SU-DHL-6 (cell line): ENCODE measurements at regions not wholly inside any gene's neighbourhood (a gene's known extent, or its start where the extent isn't known, plus 50 kb on each side); places are given as distances from the start of the nearest gene placed in this dataset.

Experiments
- H2AFZ ChIP-seq: fragments of 200-600 bp; sonication (generic); 2 replicates; pipeline ENCODE4 v1.6.1; 2014; ENCODE audit warnings: low read depth, mild to moderate bottlenecking, moderate library complexity, mixed read lengths, antibody characterized with exemption, low read length; ENCODE audit not compliant: severe bottlenecking
- H3F3A ChIP-seq: fragments of 200-600 bp; shearing (Covaris generic); 2 replicates; pipeline ENCODE4 v1.6.0; 2016; ENCODE audit warnings: antibody characterized with exemption, mild to moderate bottlenecking; ENCODE audit not compliant: insufficient read depth
- H3K27ac ChIP-seq: fragments of 200-600 bp; sonication (generic); 2 replicates; pipeline ENCODE4 v1.5.1; 2016; ENCODE audit warnings: low read depth, mild to moderate bottlenecking, low read length, moderate library complexity, mixed read lengths
- H3K27me3 ChIP-seq: fragments of 200-600 bp; sonication (generic), shearing (Covaris generic); 2 replicates; pipeline ENCODE4 v1.6.0; 2014; ENCODE audit warnings: mild to moderate bottlenecking, low read length
- H3K36me3 ChIP-seq: fragments of 200-600 bp; sonication (generic); 2 replicates; pipeline ENCODE4 v1.6.1; 2014; ENCODE audit warnings: mild to moderate bottlenecking, low read length, mixed read lengths
- H3K4me2 ChIP-seq: fragments of 300-600, 200-600 bp; shearing (Covaris generic), sonication (generic); 2 replicates; pipeline ENCODE4 v1.6.0; 2014; ENCODE audit warnings: low read length, low read depth, mild to moderate bottlenecking; ENCODE audit not compliant: poor library complexity, severe bottlenecking
- H3K4me3 ChIP-seq: fragments of 200-600 bp; sonication (generic); 2 replicates; pipeline ENCODE4 v1.5.1; 2014; ENCODE audit warnings: antibody characterized with exemption, low read length, mild to moderate bottlenecking, mixed read lengths; ENCODE audit not compliant: insufficient read depth, poor library complexity, severe bottlenecking
- H3K79me2 ChIP-seq: fragments of 200-600 bp; sonication (generic); 2 replicates; pipeline ENCODE4 v1.6.1; 2014; ENCODE audit warnings: mild to moderate bottlenecking, low read length, moderate library complexity; ENCODE audit not compliant: insufficient read depth
- H3K9ac ChIP-seq: fragments of 200-600 bp; sonication (generic); 2 replicates; pipeline ENCODE4 v1.7.0; 2014; ENCODE audit warnings: mild to moderate bottlenecking, low read length
- H3K9me2 ChIP-seq: fragments of 200-600 bp; sonication (generic); replicated peaks from 2 replicates; pipeline ENCODE4 v1.6.1; 2014; ENCODE audit warnings: low read length; ENCODE audit not compliant: insufficient read depth
- H3K9me3 ChIP-seq: fragments of 200-600 bp; sonication (generic); 2 replicates; pipeline ENCODE4 v1.6.1; 2014; ENCODE audit warnings: low read length, mixed read lengths; ENCODE audit not compliant: insufficient read depth
- H4K20me1 ChIP-seq: fragments of 200-600 bp; sonication (generic); 2 replicates; pipeline ENCODE4 v1.6.1; 2014; ENCODE audit warnings: low read depth, mild to moderate bottlenecking, antibody characterized with exemption, low read length, moderate library complexity, mixed read lengths
- EZH2phosphoT487 ChIP-seq: fragments of 200-600 bp; sonication (generic), shearing (Covaris generic); conservative IDR thresholded peaks from 2 replicates; pipeline ENCODE4 v1.6.1; 2018; ENCODE audit warnings: mild to moderate bottlenecking, antibody characterized with exemption, low read length, moderate library complexity, mixed read lengths
- TF ChIP-seq, protein P1 (sequence below): fragments of 200-600 bp; sonication (generic); IDR thresholded peaks from one replicate; pipeline ENCODE4 v1.5.1; 2017; ENCODE audit warnings: antibody characterized with exemption, mild to moderate bottlenecking, low read length, moderate library complexity; ENCODE audit not compliant: insufficient read depth, poor library complexity, severe bottlenecking

DNA sequence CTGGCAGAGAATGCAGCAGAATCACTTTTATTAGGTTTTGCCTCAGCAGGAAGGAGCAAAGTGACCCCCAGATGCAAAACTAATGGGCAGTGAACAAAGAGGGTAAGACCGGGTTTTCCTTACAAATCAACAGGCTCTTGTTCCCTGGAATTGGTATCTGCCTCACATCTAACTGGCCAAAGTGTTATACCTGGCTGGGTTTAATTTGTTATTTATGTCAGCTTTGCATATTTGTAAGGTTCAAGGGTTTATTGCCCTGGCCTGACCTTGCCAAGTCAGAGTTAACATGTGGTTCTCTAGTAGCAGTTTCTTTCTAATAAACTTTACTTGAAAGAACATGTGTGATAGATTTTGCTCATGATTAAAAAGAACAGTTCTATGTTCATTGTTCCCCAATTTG, 431.7 kb upstream of the NR2F2 start:
- Histone ChIP-seq H3K27ac (no peak overlapping the region), H3K9ac (no peak overlapping the region), H3K9me2 (no peaks in the 10 kb centered on the region), H3F3A (no peaks in the 10 kb centered on the region), H3K4me2 (no peak overlapping the region), H3K9me3 (no peaks in the 10 kb centered on the region), H3K79me2 (no peaks in the 10 kb centered on the region), H3K36me3 (no peaks in the 10 kb centered on the region), H2AFZ (no peak overlapping the region), H3K4me3 (no peak overlapping the region), H3K27me3 (no peaks in the 10 kb centered on the region), H4K20me1 (no peaks in the 10 kb centered on the region)
- TF ChIP-seq, protein P1, sequence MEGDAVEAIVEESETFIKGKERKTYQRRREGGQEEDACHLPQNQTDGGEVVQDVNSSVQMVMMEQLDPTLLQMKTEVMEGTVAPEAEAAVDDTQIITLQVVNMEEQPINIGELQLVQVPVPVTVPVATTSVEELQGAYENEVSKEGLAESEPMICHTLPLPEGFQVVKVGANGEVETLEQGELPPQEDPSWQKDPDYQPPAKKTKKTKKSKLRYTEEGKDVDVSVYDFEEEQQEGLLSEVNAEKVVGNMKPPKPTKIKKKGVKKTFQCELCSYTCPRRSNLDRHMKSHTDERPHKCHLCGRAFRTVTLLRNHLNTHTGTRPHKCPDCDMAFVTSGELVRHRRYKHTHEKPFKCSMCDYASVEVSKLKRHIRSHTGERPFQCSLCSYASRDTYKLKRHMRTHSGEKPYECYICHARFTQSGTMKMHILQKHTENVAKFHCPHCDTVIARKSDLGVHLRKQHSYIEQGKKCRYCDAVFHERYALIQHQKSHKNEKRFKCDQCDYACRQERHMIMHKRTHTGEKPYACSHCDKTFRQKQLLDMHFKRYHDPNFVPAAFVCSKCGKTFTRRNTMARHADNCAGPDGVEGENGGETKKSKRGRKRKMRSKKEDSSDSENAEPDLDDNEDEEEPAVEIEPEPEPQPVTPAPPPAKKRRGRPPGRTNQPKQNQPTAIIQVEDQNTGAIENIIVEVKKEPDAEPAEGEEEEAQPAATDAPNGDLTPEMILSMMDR: no peak
- TF ChIP-seq EZH2phosphoT487: no peak

GRCh38 chr15:95901271-95901670, 429.2 kb upstream of the NR2F2 start:
- H3K27ac ChIP-seq: no peak overlapping the region
- H3K9me2 ChIP-seq: no peaks in the 10 kb centered on the region
- H3K9ac ChIP-seq: no peak overlapping the region
- no peak overlapping the region for H3K4me3 ChIP-seq
- H3K36me3 ChIP-seq: no peaks in the 10 kb centered on the region
- no peaks in the 10 kb centered on the region for H4K20me1 ChIP-seq
- H3K27me3 ChIP-seq: no peaks in the 10 kb centered on the region
- no peaks in the 10 kb centered on the region for H3K79me2 ChIP-seq
- H3F3A ChIP-seq: no peaks in the 10 kb centered on the region
- H3K4me2 ChIP-seq: no peak overlapping the region
- no peak overlapping the region for H2AFZ ChIP-seq
- no peaks in the 10 kb centered on the region for H3K9me3 ChIP-seq
- no peak for TF ChIP-seq EZH2phosphoT487
- TF ChIP-seq, protein P1: no peak

DNA sequence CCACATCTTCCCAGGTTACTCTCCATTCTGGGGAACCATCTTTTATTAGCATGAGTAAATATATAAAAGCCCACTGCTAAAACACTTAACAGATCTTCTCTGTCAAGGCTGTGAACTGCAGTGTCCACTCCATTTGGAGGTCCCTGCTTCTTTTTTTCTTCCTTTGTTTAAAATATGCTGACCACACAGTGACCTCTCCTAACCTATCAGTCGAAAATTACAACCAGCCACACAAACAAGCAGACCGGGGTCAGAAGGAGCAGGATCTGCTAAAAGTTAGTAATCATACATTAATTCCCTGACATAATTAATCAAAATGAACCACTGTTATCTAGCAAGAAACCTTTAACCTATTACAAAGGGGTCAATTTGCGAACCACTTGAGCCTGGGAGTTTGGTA, 427.9 kb upstream of the NR2F2 start:
- no peak for TF ChIP-seq EZH2phosphoT487
- TF ChIP-seq, protein P1: no peak
- no peak overlapping the region for H3K4me2 ChIP-seq
- H3K9me3 ChIP-seq: no peaks in the 10 kb centered on the region
- H2AFZ ChIP-seq: no peak overlapping the region
- H3K27ac ChIP-seq: no peak overlapping the region
- H3K9me2 ChIP-seq: no peaks in the 10 kb centered on the region
- H3F3A ChIP-seq: no peaks in the 10 kb centered on the region
- H4K20me1 ChIP-seq: no peaks in the 10 kb centered on the region
- H3K36me3 ChIP-seq: no peaks in the 10 kb centered on the region
- H3K79me2 ChIP-seq: no peaks in the 10 kb centered on the region
- H3K4me3 ChIP-seq: no peak overlapping the region
- H3K9ac ChIP-seq: no peak overlapping the region
- H3K27me3 ChIP-seq: no peaks in the 10 kb centered on the region

GRCh38 chr15:95903352-95903751, 427.1 kb upstream of the NR2F2 start:
- H3K4me3 ChIP-seq: no peak overlapping the region

More at GRCh38 chr15:95903352-95903751, 427.1 kb upstream of the NR2F2 start:
- Histone ChIP-seq H3K9me3 (no peaks in the 10 kb centered on the region), H3K79me2 (no peaks in the 10 kb centered on the region), H3K4me2 (no peak overlapping the region), H3K36me3 (no peaks in the 10 kb centered on the region), H4K20me1 (no peaks in the 10 kb centered on the region), H3F3A (no peaks in the 10 kb centered on the region), H2AFZ (no peak overlapping the region), H3K9ac (no peak overlapping the region), H3K27me3 (no peaks in the 10 kb centered on the region), H3K9me2 (no peaks in the 10 kb centered on the region), H3K27ac (no peak overlapping the region)
- TF ChIP-seq EZH2phosphoT487: no peak
- TF ChIP-seq, protein P1: no peak
